K562 (cell line): ENCODE measurements at regions not wholly inside any gene's neighbourhood (a gene's known extent, or its start where the extent isn't known, plus 50 kb on each side); places are given as distances from the start of the nearest gene placed in this dataset. TPM values are rescaled to one million over a fixed set of nuclear protein-coding genes. Genes with fewer than 3 reads are reported as not detected.
A peak's percentile ranks its signal among the peaks of the same experiment; 100 is the strongest.

Experiments used
- ATAC-seq: fragments of 200-7000 bp; cut with Tn5 transposase; 3 replicates; pipeline ENCODE4 v1.9.1; 2020; ENCODE audit warnings: moderate library complexity
- BruUV-seq: library from RNA; stranded (reverse); fragments of 400-500 nt; replicated peaks from 2 replicates; lab custom pipeline; 2021; lab: Mats Ljungman, UMichigan
- CTCF ChIA-PET: fragments of 300-600 bp; formaldehyde crosslinking; extraction: SDS; loops from one replicate; lab custom pipeline; 2021; ENCODE audit warnings: low intra/inter-chr PET ratio; lab: Yijun Ruan, JAX
- POLR2A ChIA-PET: fragments of 300-600, 350-650 bp; sonication (Branson Sonifier 250); formaldehyde crosslinking; extraction: SDS; loops from one replicate; lab custom pipeline; 2021; ENCODE audit warnings: antibody characterized with exemption, inconsistent platforms; lab: Yijun Ruan, JAX
- DNase-seq, 4 experiments: peaks; one replicate each; pipeline versions ENCODE4 v3.0.0 to v3.0.0-alpha.2; 2011 to 2018; ENCODE audit warnings: low spot score in 3 of 4, mixed read lengths in 3 of 4; ENCODE audit errors: extremely low read depth in 1 of 4
- FAIRE-seq: peaks from 2 replicates; lab custom pipeline; 2011; peaks lifted over from hg19 to GRCh38; lab: Jason Lieb, UNC
- H2AFZ ChIP-seq: 2 replicates; pipeline ENCODE4 v1.6.0; 2011; ENCODE audit warnings: low read depth, low read length, control low read depth, inconsistent platforms
- H3K27ac ChIP-seq: fragments of 200-600 bp; 3 replicates; pipeline ENCODE4 v1.8.0; 2011; ENCODE audit warnings: low read depth, mild to moderate bottlenecking, control low read depth, inconsistent platforms, low read length, moderate library complexity, mixed read lengths; ENCODE audit errors: extremely low read depth
- H3K27me3 ChIP-seq, 2 experiments: fragments of 300-600 bp in 1 of 2; 2 replicates in 1 of 2; 3 replicates in 1 of 2; pipeline versions ENCODE4 v1.6.0 to v1.8.0; 2011; ENCODE audit warnings: inconsistent platforms in 2 of 2, low read length in 2 of 2, mild to moderate bottlenecking in 1 of 2, mixed read lengths in 1 of 2, moderate library complexity in 1 of 2; ENCODE audit not compliant: control insufficient read depth in 2 of 2, insufficient read depth in 2 of 2
- H3K36me3 ChIP-seq: fragments of 300-600 bp; 3 replicates; pipeline ENCODE4 v1.8.0; 2011; ENCODE audit warnings: mild to moderate bottlenecking, low read length, inconsistent platforms; ENCODE audit not compliant: control insufficient read depth, insufficient read depth
- H3K4me1 ChIP-seq, 2 experiments: fragments of 200-600 bp in 1 of 2; replicated peaks in 1 of 2; 2 replicates in 1 of 2; 3 replicates in 1 of 2; pipeline versions ENCODE4 v1.5.1 to v1.8.0; 2011; ENCODE audit warnings: inconsistent platforms in 2 of 2, low read length in 2 of 2, mild to moderate bottlenecking in 1 of 2, mixed read lengths in 1 of 2, moderate library complexity in 1 of 2; ENCODE audit not compliant: control insufficient read depth in 2 of 2, insufficient read depth in 2 of 2
- H3K4me2 ChIP-seq: 2 replicates; pipeline ENCODE4 v1.6.1; 2011; ENCODE audit warnings: low read length, control low read depth, inconsistent platforms, mixed read lengths; ENCODE audit not compliant: insufficient read depth
- H3K4me3 ChIP-seq: fragments of 200-600 bp; sonication (generic), shearing (Covaris generic); 2 replicates; pipeline ENCODE4 v1.5.1; 2016; ENCODE audit warnings: control low read depth, inconsistent platforms
- H3K79me2 ChIP-seq: fragments of 200-600 bp; 3 replicates; pipeline ENCODE4 v1.8.0; 2011; ENCODE audit warnings: low read length, inconsistent platforms; ENCODE audit not compliant: control insufficient read depth, insufficient read depth
- H3K9ac ChIP-seq, 2 experiments: 2 replicates each; pipeline versions ENCODE4 v1.6.0 to v1.6.1; 2011; ENCODE audit warnings: low read depth in 2 of 2, low read length in 2 of 2, control low read depth in 1 of 2, inconsistent platforms in 1 of 2, mild to moderate bottlenecking in 1 of 2, mixed read lengths in 1 of 2; ENCODE audit not compliant: insufficient read depth in 1 of 2
- H3K9me1 ChIP-seq: one replicate; pipeline ENCODE4 v1.6.0; 2011; ENCODE audit warnings: inconsistent platforms, mild to moderate bottlenecking, low read length, moderate library complexity; ENCODE audit not compliant: control insufficient read depth, insufficient read depth
- H3K9me3 ChIP-seq: replicated peaks from 2 replicates; pipeline ENCODE4 v1.5.1; 2011; ENCODE audit warnings: low read depth, low read length, inconsistent platforms; ENCODE audit not compliant: control insufficient read depth, insufficient read depth
- H4K20me1 ChIP-seq: replicated peaks from 2 replicates; pipeline ENCODE4 v1.6.1; 2011; ENCODE audit warnings: low read length, inconsistent platforms, mixed read lengths; ENCODE audit not compliant: control insufficient read depth, insufficient read depth
- CGGBP1 ChIP-seq: fragments of 250-450 bp; sonication (Bioruptor Pico); IDR thresholded peaks from 2 replicates; pipeline ENCODE4 v1.9.0; 2021; ENCODE audit warnings: mild to moderate bottlenecking
- MAFF ChIP-seq: IDR thresholded peaks from 2 replicates; pipeline ENCODE4 v1.6.1; 2012; ENCODE audit warnings: low read length, improper control_type of control experiment
- RCOR1 ChIP-seq, 2 experiments: IDR thresholded peaks; 2 replicates each; pipeline ENCODE4 v1.6.1; 2012; ENCODE audit warnings: low read depth in 2 of 2, low read length in 2 of 2, borderline replicate concordance in 1 of 2, improper control_type of control experiment in 1 of 2
- TFAM ChIP-seq: fragments of 250-450 bp; sonication (Bioruptor Pico); conservative IDR thresholded peaks from 2 replicates; pipeline ENCODE4 v1.5.0; 2021; ENCODE audit warnings: mild to moderate bottlenecking, moderate library complexity
- U2AF1 ChIP-seq: fragments of 200-400 bp; formaldehyde crosslinking; optimal IDR thresholded peaks from 2 replicates; pipeline ENCODE3; 2017; ENCODE audit warnings: mild to moderate bottlenecking, low read depth, low read length, moderate library complexity
- WGBS: fragments of 100-300 bp; shearing (Covaris generic); methylation state at CpG from one replicate; pipeline ENCODE4 v1.1.6; 2016; ENCODE audit warnings: low coverage, mixed read lengths; ENCODE audit not compliant: insufficient coverage; ENCODE audit errors: missing lambda C conversion rate; 5-methylcytosine and 5-hydroxymethylcytosine counted together
- in situ Hi-C: fragments of 300-500 bp; cut with MboI; formaldehyde crosslinking; loops from 4 replicates; pipeline ENCODE4 v1.15.0; 2018; ENCODE audit warnings: inconsistent platforms, mixed read lengths
- intact Hi-C: fragments of 100-400 bp; cut with micrococcal nuclease; formaldehyde crosslinking; loops from 2 replicates; pipeline ENCODE4 v1.14.2; 2022
- small RNA-seq: library from RNA; depleted of rRNA; stranded (forward); fragments of <200 nt; gene quantifications from one replicate; pipeline ENCODE3, GENCODE V24; 2014

GRCh38 chr12:79988368-79988767, 53.5 kb upstream of the PPP1R12A start (continued):
- TF ChIP-seq RCOR1 (IDR thresholded peaks at IDR 0.05; ENCODE audit: borderline replicate concordance in 1 of 2, low read depth in 2 of 2, low read length in 2 of 2) (no peak), TFAM (CRISPR knock-in tag) (no peak), CGGBP1 (CRISPR knock-in tag) (no peak)

- no peak for FAIRE-seq
- no peak for ATAC-seq
- Histone ChIP-seq H3K9ac (no peak overlapping the region), H3K36me3 (no peaks in the 10 kb centered on the region), H3K27ac (no peak overlapping the region), H3K79me2 (no peaks in the 10 kb centered on the region), H3K9me1 (no peaks in the 10 kb centered on the region), H4K20me1 (no peaks in the 10 kb centered on the region), H3K9me3 (no peaks in the 10 kb centered on the region), H3K27me3 (no peaks in the 10 kb centered on the region; a peak in 2 of 5 replicates), H3K4me1 (peaks cover 0 to 3% of the 10 kb centered on the region in 2 experiments; a peak in 1 of 5 replicates), H3K4me3 (no peak overlapping the region), H2AFZ (no peak overlapping the region), H3K4me2 (no peak overlapping the region)
- CTCF ChIA-PET, result no interaction called here
- TF ChIP-seq U2AF1, result peak; percentile 29
- TF ChIP-seq MAFF, result no peak
- BruUV-seq, result no TSS peak
- no peak for DNase-seq
- intact Hi-C loops (no loop called here), in situ Hi-C loops (no loop called here)
- POLR2A ChIA-PET, result no interaction called here
- 0% methylated on average over 2 of the region's 2 CpGs for WGBS
Observed at GRCh38 chr12:79987731-79988130, 52.8 kb upstream of the PPP1R12A start.

Small RNA genes in the stretch of these regions (small RNA-seq; reads per million reads assigned to genes)
- not detected for gene SNRPGP20
